VCaP (cell line): ENCODE measurements at regions not wholly inside any gene's neighbourhood (a gene's known extent, or its start where the extent isn't known, plus 50 kb on each side); places are given as distances from the start of the nearest gene placed in this dataset.
A peak's percentile ranks its signal among the peaks of the same experiment; 100 is the strongest.

Experiments used
- H3K27ac ChIP-seq: fragments of 450-650 bp; 2 replicates; pipeline ENCODE4 v1.5.1; 2017
- TF ChIP-seq, protein P1 (sequence below): fragments of 450-650 bp; conservative IDR thresholded peaks from 2 replicates; pipeline ENCODE4 v1.5.1; 2017; ENCODE audit warnings: mild to moderate bottlenecking, moderate library complexity

DNA sequence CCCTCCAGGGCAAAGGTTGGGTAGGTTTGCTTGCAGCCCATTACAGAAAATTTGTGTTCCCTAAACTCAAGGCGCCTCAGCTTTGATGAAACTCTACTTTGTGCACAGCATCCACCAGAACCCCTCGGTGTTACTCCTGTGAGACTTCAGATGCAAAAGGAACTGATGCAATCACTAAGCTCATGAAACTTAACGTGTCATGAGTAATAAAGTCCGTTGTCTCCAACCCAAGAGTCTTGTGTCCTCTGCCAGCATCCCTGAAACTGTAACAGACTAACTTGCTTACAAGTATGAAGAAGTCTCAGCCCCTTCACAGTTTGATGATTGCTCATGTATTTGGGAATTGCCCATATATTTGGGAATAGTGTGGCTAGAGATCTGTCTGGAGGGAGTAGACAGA is 74.8 kb upstream of the MARCHF10 start:
- TF ChIP-seq, protein P1, sequence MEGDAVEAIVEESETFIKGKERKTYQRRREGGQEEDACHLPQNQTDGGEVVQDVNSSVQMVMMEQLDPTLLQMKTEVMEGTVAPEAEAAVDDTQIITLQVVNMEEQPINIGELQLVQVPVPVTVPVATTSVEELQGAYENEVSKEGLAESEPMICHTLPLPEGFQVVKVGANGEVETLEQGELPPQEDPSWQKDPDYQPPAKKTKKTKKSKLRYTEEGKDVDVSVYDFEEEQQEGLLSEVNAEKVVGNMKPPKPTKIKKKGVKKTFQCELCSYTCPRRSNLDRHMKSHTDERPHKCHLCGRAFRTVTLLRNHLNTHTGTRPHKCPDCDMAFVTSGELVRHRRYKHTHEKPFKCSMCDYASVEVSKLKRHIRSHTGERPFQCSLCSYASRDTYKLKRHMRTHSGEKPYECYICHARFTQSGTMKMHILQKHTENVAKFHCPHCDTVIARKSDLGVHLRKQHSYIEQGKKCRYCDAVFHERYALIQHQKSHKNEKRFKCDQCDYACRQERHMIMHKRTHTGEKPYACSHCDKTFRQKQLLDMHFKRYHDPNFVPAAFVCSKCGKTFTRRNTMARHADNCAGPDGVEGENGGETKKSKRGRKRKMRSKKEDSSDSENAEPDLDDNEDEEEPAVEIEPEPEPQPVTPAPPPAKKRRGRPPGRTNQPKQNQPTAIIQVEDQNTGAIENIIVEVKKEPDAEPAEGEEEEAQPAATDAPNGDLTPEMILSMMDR: no peak
- no peak overlapping the region for H3K27ac ChIP-seq

DNA sequence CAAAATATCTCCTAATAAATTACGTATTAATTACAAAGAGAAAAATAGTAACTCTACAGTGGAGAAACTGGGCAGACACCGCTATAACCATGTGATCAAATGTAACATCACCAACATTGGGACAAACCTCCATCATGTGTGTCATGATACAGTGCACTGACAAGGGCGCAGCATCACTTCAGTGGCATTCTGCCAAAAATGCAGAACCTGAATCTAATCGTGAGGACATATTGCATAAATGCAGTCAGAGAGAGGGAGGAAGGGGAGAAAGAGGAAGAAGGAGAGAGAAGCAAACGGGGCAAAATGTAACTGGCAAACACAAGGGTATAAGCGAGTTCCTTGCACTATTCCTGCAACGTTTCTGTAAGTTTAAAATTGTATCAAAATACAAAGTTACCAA is 74.2 kb upstream of the MARCHF10 start:
- TF ChIP-seq, protein P1: no peak
- no peak overlapping the region for H3K27ac ChIP-seq

DNA sequence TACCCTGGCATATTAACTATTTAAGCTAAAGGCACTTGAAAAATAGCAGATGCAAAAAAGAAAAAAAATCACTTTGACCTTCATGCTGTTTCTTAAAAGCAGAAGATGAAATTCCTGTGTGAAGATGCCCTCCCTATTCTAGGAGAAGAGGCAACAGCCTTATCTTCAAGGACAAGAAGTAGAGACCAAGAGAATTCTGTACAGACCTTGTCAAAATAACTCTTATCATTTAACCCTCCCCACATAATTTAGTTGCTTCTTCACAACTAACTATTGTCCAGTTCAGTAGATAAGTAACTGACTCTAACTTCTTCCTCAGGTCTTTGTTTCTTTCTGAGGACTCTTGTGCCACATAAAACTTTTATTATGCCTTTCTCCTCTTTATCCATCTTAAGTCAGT is 72.0 kb upstream of the MARCHF10 start:
- TF ChIP-seq, protein P1: no peak

DNA sequence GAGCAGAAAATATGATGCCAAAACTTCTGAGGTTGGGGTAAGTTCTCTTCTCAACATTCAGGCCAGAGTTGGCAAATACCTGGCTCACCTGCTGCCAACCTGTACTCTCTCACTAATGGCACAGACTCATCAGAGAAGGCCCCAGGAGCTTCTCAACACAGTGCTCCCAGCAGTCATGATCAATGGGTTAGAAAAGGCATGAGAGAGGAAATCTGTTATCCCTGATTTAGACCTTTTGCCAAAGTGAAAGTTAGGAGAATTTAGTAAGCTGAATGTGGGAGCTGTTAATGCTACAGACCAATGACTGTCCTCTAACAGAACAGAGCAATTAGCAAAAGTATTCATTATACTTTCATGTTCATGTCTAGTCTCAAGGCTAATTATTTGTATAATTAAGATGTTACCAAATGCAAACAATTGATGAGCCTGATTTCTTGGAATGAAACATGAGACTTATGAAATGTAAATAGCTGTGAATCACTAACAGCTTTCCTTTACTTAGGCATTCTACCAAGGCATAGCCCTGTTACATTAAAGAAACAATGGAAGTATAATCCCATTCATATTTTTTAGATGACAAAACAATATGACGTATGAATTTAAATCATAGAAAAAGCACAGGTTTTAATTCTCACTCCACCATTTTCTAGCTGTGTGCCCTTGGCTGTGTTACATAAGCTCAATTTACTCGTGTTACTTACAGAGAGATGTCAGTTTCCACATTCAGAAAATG is 68.7 kb upstream of the MARCHF10 start:
- TF ChIP-seq, protein P1: no peak
- peak overlapping the region; percentile 12; the same call in 1 of the 2 replicates for H3K27ac ChIP-seq

More for the DNA sequence above, 72.0 kb upstream of the MARCHF10 start:
- H3K27ac ChIP-seq: no peak overlapping the region

DNA sequence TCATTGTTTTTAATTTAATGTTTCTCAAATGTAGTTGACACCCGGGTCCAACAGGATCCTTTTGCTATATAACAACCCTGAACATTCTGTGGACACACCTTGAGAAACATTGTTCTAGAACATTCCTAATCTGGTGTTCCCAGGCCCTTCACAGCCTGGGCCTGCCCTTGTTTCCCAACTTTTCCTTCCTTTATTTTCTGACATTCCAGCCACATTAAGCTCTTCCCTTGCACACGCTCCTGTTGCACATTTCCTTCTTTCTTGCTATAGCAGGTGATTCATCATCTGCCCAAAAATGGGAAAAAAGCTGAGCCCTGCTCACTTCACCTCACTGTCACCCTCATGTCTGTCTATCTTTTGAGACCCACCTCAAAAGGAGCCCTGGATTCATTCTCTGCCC is 67.9 kb upstream of the MARCHF10 start:
- no peak overlapping the region for H3K27ac ChIP-seq
- TF ChIP-seq, protein P1: no peak

DNA sequence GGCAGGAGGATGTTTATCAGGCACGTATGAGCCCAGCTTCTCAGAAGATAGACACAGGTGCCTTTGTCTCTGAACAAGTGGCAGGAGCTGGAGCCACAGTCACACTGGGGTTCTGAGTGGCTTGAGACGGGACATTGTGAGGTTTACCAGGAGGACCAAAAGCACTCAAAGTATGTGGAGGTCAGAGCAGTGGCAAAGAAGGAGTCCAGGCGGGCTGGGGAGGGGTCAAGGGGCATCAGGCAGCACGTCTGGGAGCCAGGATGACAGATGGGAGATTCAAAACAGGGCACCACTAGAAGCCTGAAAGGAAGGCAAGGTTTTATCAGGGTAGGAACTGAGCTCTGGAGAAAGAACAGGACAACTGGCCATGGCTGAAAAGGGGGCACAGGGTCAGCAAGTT is 67.2 kb upstream of the MARCHF10 start:
- TF ChIP-seq, protein P1: no peak
- H3K27ac ChIP-seq: no peak overlapping the region

DNA sequence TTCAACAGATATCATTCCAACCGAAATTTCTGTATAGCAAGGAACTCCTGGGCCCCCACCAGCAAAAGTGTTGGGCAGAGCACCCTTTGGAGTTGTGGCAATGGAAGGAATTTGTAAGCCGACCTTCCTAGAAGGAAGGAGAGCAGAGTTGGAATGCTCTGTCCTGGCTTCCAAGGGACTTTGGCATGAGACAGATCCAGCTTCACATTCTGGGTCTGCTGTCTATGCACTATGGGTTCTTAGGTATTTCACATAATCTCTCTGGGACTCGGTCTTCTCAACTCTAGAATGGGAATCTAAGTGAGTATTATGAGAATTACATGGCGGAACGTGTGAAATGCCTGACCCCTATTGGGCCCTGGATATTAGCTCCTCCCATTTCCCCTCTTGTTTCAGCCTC is 63.2 kb upstream of the MARCHF10 start:
- TF ChIP-seq, protein P1: no peak
- H3K27ac ChIP-seq: no peak overlapping the region
